ENCODE measurements at regions not wholly inside any gene's neighbourhood (a gene's known extent, or its start where the extent isn't known, plus 50 kb on each side); places are given as distances from the start of the nearest gene placed in this dataset.

- TF ChIP-seq EZH2 (IDR thresholded peaks at IDR 0.05; ENCODE audit: insufficient read depth, low read length) = no peak
- TF ChIP-seq CTCF (IDR thresholded peaks at IDR 0.05; ENCODE audit: insufficient read depth, low read depth, low read length) = no peak
These were observed 307.7 kb upstream of the SEMA6D start for GRCh38 chr15:47409600-47409999.

Measured in astrocyte (in vitro differentiated cells and primary cell).